ENCODE measurements at regions not wholly inside any gene's neighbourhood (a gene's known extent, or its start where the extent isn't known, plus 50 kb on each side); places are given as distances from the start of the nearest gene placed in this dataset.

DNA sequence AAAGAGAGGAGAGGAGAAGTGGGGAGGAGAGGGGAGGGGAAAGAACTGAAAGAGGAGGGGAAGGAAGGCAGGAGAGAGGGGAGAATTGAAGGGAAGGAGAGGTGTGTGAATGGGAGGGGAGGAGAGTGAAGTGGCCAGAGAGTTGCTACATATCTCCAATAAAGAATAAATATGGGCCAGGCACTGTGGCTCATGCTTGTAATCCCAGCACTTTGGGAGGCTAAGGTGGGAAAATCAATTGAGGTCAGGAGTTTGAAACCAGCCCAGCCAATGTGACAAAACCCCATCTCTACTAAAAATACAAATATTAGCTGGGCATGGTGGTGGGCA, 482.4 kb downstream of the NAF1 start:
- no peak for TF ChIP-seq CTCF (conservative IDR thresholded peaks at IDR 0.05 in 1 of 2, IDR thresholded peaks at IDR 0.05 in 1 of 2; ENCODE audit: low read depth in 1 of 2, low read length in 2 of 2)
- TF ChIP-seq EZH2 (IDR thresholded peaks at IDR 0.05; ENCODE audit: low read length, missing control alignments), result no peak
